LoVo (cell line): ENCODE measurements at regions not wholly inside any gene's neighbourhood (a gene's known extent, or its start where the extent isn't known, plus 50 kb on each side); places are given as distances from the start of the nearest gene placed in this dataset.
"Not testable (repeated sequence)": the region's sequence is repeated elsewhere in the genome, so short reads cannot be mapped to it uniquely, and the experiment has no call there.

Experiments
- DNase-seq: peaks from one replicate; pipeline ENCODE4 v3.0.0-alpha.2; 2016; ENCODE audit warnings: low spot score

GRCh38 chr16:35102780-35103403 is 1643.5 kb downstream of the TP53TG3F start:
- DNase-seq: no peak

GRCh38 chr16:35111772-35112171 is 1652.4 kb downstream of the TP53TG3F start:
- DNase-seq: not testable (repeated sequence)

GRCh38 chr16:35131429-35131828 is 1672.0 kb downstream of the TP53TG3F start:
- DNase-seq: no peak

GRCh38 chr16:35134471-35134870 is 1675.1 kb downstream of the TP53TG3F start:
- no peak for DNase-seq

- no peak for DNase-seq
Measured at GRCh38 chr16:35140293-35140986, 1681.0 kb downstream of the TP53TG3F start.

- DNase-seq: no peak
Measured at GRCh38 chr16:35141303-35141702, 1681.9 kb downstream of the TP53TG3F start.

- DNase-seq: no peak
Measured at GRCh38 chr16:35142147-35142808, 1682.9 kb downstream of the TP53TG3F start.

- DNase-seq: no peak
Measured at GRCh38 chr16:35142809-35143192, 1683.4 kb downstream of the TP53TG3F start.

- DNase-seq: no peak
Measured at GRCh38 chr16:35144212-35144932, 1685.0 kb downstream of the TP53TG3F start.

GRCh38 chr16:35146031-35146710 is 1686.8 kb downstream of the TP53TG3F start:
- no peak for DNase-seq

GRCh38 chr16:35146723-35147458 is 1687.5 kb downstream of the TP53TG3F start:
- no peak for DNase-seq

- DNase-seq: no peak
Measured at GRCh38 chr16:35147556-35148504, 1688.4 kb downstream of the TP53TG3F start.

- no peak for DNase-seq
Measured at GRCh38 chr16:35148748-35149147, 1689.3 kb downstream of the TP53TG3F start.

GRCh38 chr16:35149550-35149949 is 1690.1 kb downstream of the TP53TG3F start:
- DNase-seq: no peak

- no peak for DNase-seq
Measured at GRCh38 chr16:35150805-35151312, 1691.4 kb downstream of the TP53TG3F start.

GRCh38 chr16:35152067-35152627 is 1692.7 kb downstream of the TP53TG3F start:
- no peak for DNase-seq

GRCh38 chr16:35154627-35155026 is 1695.2 kb downstream of the TP53TG3F start:
- no peak for DNase-seq

- not testable (repeated sequence) for DNase-seq
Measured at GRCh38 chr16:35157549-35157948, 1698.1 kb downstream of the TP53TG3F start.

GRCh38 chr16:35169324-35169723 is 1709.9 kb downstream of the TP53TG3F start:
- DNase-seq: not testable (repeated sequence)

- not testable (repeated sequence) for DNase-seq
Measured at GRCh38 chr16:35170061-35170460, 1710.6 kb downstream of the TP53TG3F start.
